IMR-90 (cell line): ENCODE measurements at regions not wholly inside any gene's neighbourhood (a gene's known extent, or its start where the extent isn't known, plus 50 kb on each side); places are given as distances from the start of the nearest gene placed in this dataset.

Experiments
- ATAC-seq: fragments of 200-7000 bp; cut with Tn5 transposase; 2 replicates; pipeline ENCODE4 v1.9.1; 2020; ENCODE audit warnings: low read depth, mild to moderate bottlenecking, moderate library complexity
- BruUV-seq: library from RNA; stranded (reverse); fragments of 400-500 nt; replicated peaks from 2 replicates; lab custom pipeline; 2021; lab: Mats Ljungman, UMichigan
- CTCF ChIA-PET: fragments of 300-600 bp; formaldehyde crosslinking; extraction: SDS; loops from one replicate; lab custom pipeline; 2021; ENCODE audit warnings: antibody characterized with exemption; lab: Yijun Ruan, JAX
- POLR2A ChIA-PET: fragments of 300-600 bp; sonication (Branson Sonifier 250); formaldehyde crosslinking; loops from one replicate; lab custom pipeline; 2022; ENCODE audit warnings: antibody characterized with exemption; ENCODE audit not compliant: unreplicated experiment; lab: Charles Lee
- DNase-seq: peaks from one replicate; pipeline ENCODE4 v3.0.0; 2013
- H2AFZ ChIP-seq: replicated peaks from 2 replicates; pipeline ENCODE3; 2013; ENCODE audit warnings: low read length, mild to moderate bottlenecking; ENCODE audit not compliant: poor library complexity
- H2AK5ac ChIP-seq: 2 replicates; pipeline ENCODE4 v1.6.1; 2013; ENCODE audit warnings: low read depth, low read length, inconsistent platforms
- H2AK9ac ChIP-seq: replicated peaks from 2 replicates; pipeline ENCODE3; 2013; ENCODE audit warnings: mild to moderate bottlenecking, low read depth, low read length, moderate library complexity; ENCODE audit not compliant: poor library complexity
- H2BK120ac ChIP-seq: 2 replicates; pipeline ENCODE4 v1.6.1; 2013; ENCODE audit warnings: low read depth, low read length, inconsistent platforms
- H2BK15ac ChIP-seq: 3 replicates; pipeline ENCODE4 v1.6.1; 2013; ENCODE audit warnings: low read depth, low read length, inconsistent platforms
- H2BK20ac ChIP-seq: 2 replicates; pipeline ENCODE4 v1.6.1; 2013; ENCODE audit warnings: low read depth, mild to moderate bottlenecking, inconsistent platforms, low read length, moderate library complexity
- H2BK5ac ChIP-seq: 2 replicates; pipeline ENCODE4 v1.6.1; 2013; ENCODE audit warnings: mild to moderate bottlenecking, low read depth, low read length, inconsistent platforms; ENCODE audit not compliant: poor library complexity, severe bottlenecking
- H3K14ac ChIP-seq: replicated peaks from 2 replicates; pipeline ENCODE4 v1.6.1; 2013; ENCODE audit warnings: low read depth, low read length, inconsistent platforms
- H3K18ac ChIP-seq: 2 replicates; pipeline ENCODE4 v1.6.1; 2013; ENCODE audit warnings: low read depth, low read length, control low read depth
- H3K23ac ChIP-seq: 2 replicates; pipeline ENCODE4 v1.6.1; 2013; ENCODE audit warnings: low read depth, low read length, inconsistent platforms
- H3K27ac ChIP-seq: 2 replicates; pipeline ENCODE4 v1.5.1; 2013; ENCODE audit warnings: mild to moderate bottlenecking, control low read depth, low read length; ENCODE audit not compliant: insufficient read depth
- H3K27me3 ChIP-seq: 2 replicates; pipeline ENCODE4 v1.6.1; 2013; ENCODE audit warnings: low read length; ENCODE audit not compliant: control insufficient read depth, insufficient read depth
- H3K36me3 ChIP-seq: 2 replicates; pipeline ENCODE4 v1.6.1; 2013; ENCODE audit warnings: low read length, mixed read lengths; ENCODE audit not compliant: control insufficient read depth, insufficient read depth
- H3K4ac ChIP-seq: 2 replicates; pipeline ENCODE4 v1.6.1; 2013; ENCODE audit warnings: low read depth, low read length, inconsistent platforms
- H3K4me1 ChIP-seq: 2 replicates; pipeline ENCODE4 v1.6.1; 2013; ENCODE audit warnings: low read length, mixed read lengths; ENCODE audit not compliant: control insufficient read depth, insufficient read depth
- H3K4me2 ChIP-seq: 2 replicates; pipeline ENCODE4 v1.6.1; 2013; ENCODE audit warnings: low read depth, mild to moderate bottlenecking, control low read depth, low read length, moderate library complexity
- H3K4me3 ChIP-seq: 2 replicates; pipeline ENCODE4 v1.5.1; 2013; ENCODE audit warnings: low read depth, mild to moderate bottlenecking, control low read depth, low read length, moderate library complexity; ENCODE audit not compliant: insufficient read depth
- H3K56ac ChIP-seq: 2 replicates; pipeline ENCODE4 v1.6.1; 2013; ENCODE audit warnings: low read length, inconsistent platforms; ENCODE audit not compliant: insufficient read depth; ENCODE audit errors: extremely low read depth
- H3K79me1 ChIP-seq, 2 experiments: 2 replicates each; pipeline ENCODE4 v1.6.1; 2013; ENCODE audit warnings: low read length in 2 of 2, inconsistent platforms in 1 of 2, low read depth in 1 of 2
- H3K9ac ChIP-seq: 2 replicates; pipeline ENCODE4 v1.6.1; 2013; ENCODE audit warnings: low read depth, low read length, control low read depth
- H3K9me1 ChIP-seq: 2 replicates; pipeline ENCODE4 v1.6.1; 2013; ENCODE audit warnings: low read length, inconsistent platforms; ENCODE audit not compliant: insufficient read depth
- H3K9me3 ChIP-seq: 2 replicates; pipeline ENCODE4 v1.6.1; 2013; ENCODE audit warnings: low read length; ENCODE audit not compliant: control insufficient read depth, insufficient read depth
- H4K20me1 ChIP-seq: 2 replicates; pipeline ENCODE4 v1.6.1; 2013; ENCODE audit warnings: low read length, inconsistent platforms; ENCODE audit not compliant: insufficient read depth
- H4K5ac ChIP-seq: 2 replicates; pipeline ENCODE4 v1.6.1; 2013; ENCODE audit warnings: mild to moderate bottlenecking, low read depth, low read length, control low read depth
- H4K8ac ChIP-seq, 2 experiments: 2 replicates each; pipeline ENCODE4 v1.6.1; 2013; ENCODE audit warnings: low read depth in 2 of 2, low read length in 2 of 2, control low read depth in 1 of 2, inconsistent platforms in 1 of 2
- H4K91ac ChIP-seq: 2 replicates; pipeline ENCODE4 v1.6.1; 2013; ENCODE audit warnings: low read depth, low read length, inconsistent platforms; ENCODE audit not compliant: insufficient read depth
- ELK1 ChIP-seq: fragments of 150-350 bp; IDR thresholded peaks from 2 replicates; pipeline ENCODE4 v1.6.1; 2016; ENCODE audit warnings: low read depth, mild to moderate bottlenecking, low read length, moderate library complexity, borderline replicate concordance
- FOS ChIP-seq: fragments of 150-350 bp; IDR thresholded peaks from 2 replicates; pipeline ENCODE4 v1.6.1; 2016; ENCODE audit warnings: low read depth, low read length
- MXI1 ChIP-seq: IDR thresholded peaks from 2 replicates; pipeline ENCODE4 v1.6.1; 2012; ENCODE audit warnings: low read depth, mild to moderate bottlenecking, low read length, moderate library complexity, borderline replicate concordance
- RAD21 ChIP-seq: IDR thresholded peaks from 2 replicates; pipeline ENCODE4 v1.6.1; 2012; ENCODE audit warnings: low read length, improper control_type of control experiment
- WGBS, 2 experiments: methylation state at CpG; one replicate each; pipeline versions ENCODE4 v1.1.5 to v1.1.7; 2013; ENCODE audit warnings: missing lambda C conversion rate in 2 of 2; ENCODE audit not compliant: insufficient read length in 1 of 2; ENCODE audit errors: extremely low coverage in 2 of 2; 5-methylcytosine and 5-hydroxymethylcytosine counted together
- dilution Hi-C: fragments of 300-500 bp; cut with HindIII; formaldehyde crosslinking; loops from one replicate; pipeline ENCODE4 v1.14.3; 2018; ENCODE audit warnings: low sequenced_read_pairs; ENCODE audit not compliant: unreplicated experiment
- in situ Hi-C: fragments of 300-500 bp; cut with MboI; formaldehyde crosslinking; loops from 3 replicates; pipeline ENCODE4 v1.14.3; 2019; ENCODE audit warnings: low sequenced_read_pairs, inconsistent platforms, mixed read lengths
- intact Hi-C: fragments of 100-400 bp; cut with micrococcal nuclease; formaldehyde crosslinking; loops from 2 replicates; pipeline ENCODE4 v1.10.0; 2022
- TF ChIP-seq, protein P1 (sequence below): fragments of 150-350 bp; IDR thresholded peaks from 2 replicates; pipeline ENCODE4 v1.6.1; 2017; ENCODE audit warnings: mild to moderate bottlenecking, antibody characterized with exemption, low read length, low read depth

GRCh38 chr6:145175470-145175869, 559.9 kb downstream of the EPM2A start:
- H3K18ac ChIP-seq, result no peak overlapping the region
- no peak for ATAC-seq
- no peak overlapping the region for H4K5ac ChIP-seq
- no peaks in the 10 kb centered on the region for H3K9me3 ChIP-seq
- 60% methylated on average over 1 of the region's 6 CpGs; no CpG with 5 or more reads in 1 of the 2 experiments for WGBS, 2 experiments
- no peak overlapping the region for H2AFZ ChIP-seq
- no peak for TF ChIP-seq ELK1
- TF ChIP-seq MXI1, result no peak
- no peak for TF ChIP-seq FOS
- TF ChIP-seq, protein P1, sequence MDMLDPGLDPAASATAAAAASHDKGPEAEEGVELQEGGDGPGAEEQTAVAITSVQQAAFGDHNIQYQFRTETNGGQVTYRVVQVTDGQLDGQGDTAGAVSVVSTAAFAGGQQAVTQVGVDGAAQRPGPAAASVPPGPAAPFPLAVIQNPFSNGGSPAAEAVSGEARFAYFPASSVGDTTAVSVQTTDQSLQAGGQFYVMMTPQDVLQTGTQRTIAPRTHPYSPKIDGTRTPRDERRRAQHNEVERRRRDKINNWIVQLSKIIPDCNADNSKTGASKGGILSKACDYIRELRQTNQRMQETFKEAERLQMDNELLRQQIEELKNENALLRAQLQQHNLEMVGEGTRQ, result no peak
- no peak for TF ChIP-seq RAD21
- H2BK15ac ChIP-seq, result no peak overlapping the region
- H3K23ac ChIP-seq, result no peak overlapping the region
- no peak overlapping the region for H3K4me2 ChIP-seq
- no peak overlapping the region for H2BK120ac ChIP-seq
- H3K9ac ChIP-seq, result no peak overlapping the region
- no peak overlapping the region for H2AK9ac ChIP-seq
- H4K8ac ChIP-seq, result no peak overlapping the region
- no peak overlapping the region for H2BK5ac ChIP-seq
- CTCF ChIA-PET, result no interaction called here
- BruUV-seq, result no TSS peak
- no peaks in the 10 kb centered on the region for H3K36me3 ChIP-seq
- H3K9me1 ChIP-seq, result no peaks in the 10 kb centered on the region
- dilution Hi-C loops (no loop called here), in situ Hi-C loops (no loop called here), intact Hi-C loops (no loop called here)
- POLR2A ChIA-PET, result no interaction called here
- no peaks in the 10 kb centered on the region for H4K20me1 ChIP-seq
- no peak for DNase-seq
- H3K27me3 ChIP-seq, result no peaks in the 10 kb centered on the region
- H2AK5ac ChIP-seq, result no peak overlapping the region
- H3K27ac ChIP-seq, result no peak overlapping the region
- H3K4me3 ChIP-seq, result no peak overlapping the region
- H4K91ac ChIP-seq, result no peak overlapping the region
- no peak overlapping the region for H3K56ac ChIP-seq
- H3K4ac ChIP-seq, result no peak overlapping the region
- no peak overlapping the region for H2BK20ac ChIP-seq
- H3K79me1 ChIP-seq, result no peaks in the 10 kb centered on the region
- H3K14ac ChIP-seq, result no peak overlapping the region
- no peaks in the 10 kb centered on the region for H3K4me1 ChIP-seq
